Pons (tissue), 1 donor: ENCODE measurements at regions not wholly inside any gene's neighbourhood (a gene's known extent, or its start where the extent isn't known, plus 50 kb on each side); places are given as distances from the start of the nearest gene placed in this dataset.

Experiments used
- DNase-seq: peaks from one replicate; pipeline ENCODE4 v3.0.0-alpha.2; 2016; ENCODE audit warnings: low spot score

DNA sequence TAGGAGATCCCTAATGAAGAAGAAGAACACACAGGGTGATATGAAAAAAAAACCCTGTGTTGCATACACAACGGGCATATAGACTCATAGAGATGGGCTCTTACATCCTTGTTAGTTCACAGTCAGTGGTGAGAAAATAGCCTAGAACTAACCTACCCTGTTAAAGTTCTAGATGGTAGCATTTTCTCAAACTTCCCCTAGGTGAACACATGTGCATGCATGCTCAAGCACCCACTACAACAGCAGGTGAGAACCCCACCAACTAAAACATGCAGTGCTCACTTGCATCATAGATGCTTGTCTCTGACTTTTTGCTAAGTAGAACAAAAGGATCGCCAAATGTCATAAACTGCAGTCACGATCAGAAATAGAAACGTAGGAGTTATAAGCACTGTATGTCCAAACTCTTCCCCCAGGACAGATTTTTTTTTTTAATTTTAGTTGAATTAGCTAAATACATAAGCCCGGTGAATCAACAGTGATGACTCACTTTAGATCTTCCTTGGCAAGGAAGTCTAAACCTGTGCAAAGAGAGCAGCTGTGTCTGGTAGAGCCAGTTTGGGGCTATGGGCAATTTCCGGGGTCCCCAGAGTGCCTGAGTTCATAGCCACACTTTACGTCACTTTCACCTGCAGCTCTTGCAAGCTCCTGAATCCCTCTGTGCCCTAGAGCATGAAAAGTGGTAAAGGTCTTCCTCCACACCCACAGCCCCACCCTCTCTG is 96.2 kb upstream of the SEMA6D start:
- no peak for DNase-seq

DNA sequence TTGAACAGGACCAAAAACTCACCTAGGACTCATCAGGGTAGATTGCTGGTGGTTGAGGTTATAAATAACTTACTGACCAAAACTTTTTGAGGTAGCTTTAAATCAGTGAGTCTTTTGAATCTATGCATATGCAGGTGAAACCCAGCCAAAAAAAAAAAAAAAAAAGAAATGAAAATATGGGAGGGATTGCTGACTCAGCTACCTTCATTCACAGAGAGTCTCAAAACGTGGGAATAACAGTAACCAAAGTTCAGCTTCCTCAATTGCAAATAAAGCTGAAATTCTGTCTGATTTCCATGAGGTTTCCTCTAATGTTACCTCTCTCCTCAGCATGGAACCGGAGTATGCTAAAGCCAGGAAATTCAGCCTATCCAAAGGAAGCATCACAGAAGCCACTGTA is 95.2 kb upstream of the SEMA6D start:
- DNase-seq, result no peak

DNA sequence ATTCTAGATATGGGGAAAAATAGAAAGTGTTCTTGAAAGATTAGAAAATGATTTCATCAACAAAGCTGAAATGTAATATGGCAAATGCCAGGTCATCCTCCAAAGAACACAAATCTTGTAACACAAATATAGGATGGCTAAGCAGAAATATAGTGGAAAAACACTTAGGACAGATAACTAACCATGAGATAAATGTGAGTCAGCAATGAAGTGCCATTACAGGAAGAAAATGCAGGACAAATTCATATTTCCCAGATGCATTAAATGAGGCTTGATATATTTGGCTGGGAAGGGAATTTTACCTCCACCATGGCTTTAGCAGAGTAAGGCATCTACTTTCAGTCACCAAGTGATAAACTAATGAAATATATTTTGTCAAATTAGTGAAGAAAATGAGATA is 92.8 kb upstream of the SEMA6D start:
- DNase-seq, result no peak

DNA sequence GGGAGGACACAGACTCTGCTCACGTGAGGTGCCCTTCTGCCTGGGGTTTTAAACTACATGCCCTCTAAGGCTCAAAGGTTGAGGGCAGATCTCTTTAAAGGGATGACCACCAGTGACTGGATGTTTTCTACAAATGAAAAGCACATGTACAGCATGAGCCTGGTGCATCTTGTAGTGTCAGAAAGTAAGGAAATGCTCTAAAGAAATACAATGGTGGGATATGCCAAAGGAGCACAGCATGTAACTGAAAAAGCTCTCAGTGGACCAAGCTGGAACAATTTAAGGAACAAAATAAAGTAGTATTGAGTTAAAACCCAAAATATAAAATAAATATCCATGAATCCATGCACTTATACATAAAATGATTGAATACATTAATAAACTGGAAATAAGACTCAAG is 78.3 kb upstream of the SEMA6D start:
- DNase-seq, result no peak

DNA sequence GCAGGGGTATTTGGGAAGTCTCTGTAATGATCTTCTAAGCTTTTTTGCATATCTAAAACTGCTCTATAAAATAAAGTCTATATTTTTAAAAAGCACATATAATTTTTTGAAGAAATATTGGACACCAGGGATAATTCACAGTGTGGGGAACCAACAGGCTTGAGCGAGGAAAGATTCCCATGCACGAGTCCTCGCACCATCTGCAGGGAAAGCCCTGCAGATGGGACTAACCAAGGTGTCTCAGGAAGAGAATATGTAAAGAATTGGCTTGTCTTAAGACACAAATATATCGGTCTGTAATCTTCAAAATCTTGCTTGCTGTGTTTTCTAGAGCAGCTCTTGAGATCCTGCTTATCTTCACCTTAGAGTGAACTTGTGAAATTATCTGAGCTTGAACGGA is 77.2 kb upstream of the SEMA6D start:
- DNase-seq, result no peak

DNA sequence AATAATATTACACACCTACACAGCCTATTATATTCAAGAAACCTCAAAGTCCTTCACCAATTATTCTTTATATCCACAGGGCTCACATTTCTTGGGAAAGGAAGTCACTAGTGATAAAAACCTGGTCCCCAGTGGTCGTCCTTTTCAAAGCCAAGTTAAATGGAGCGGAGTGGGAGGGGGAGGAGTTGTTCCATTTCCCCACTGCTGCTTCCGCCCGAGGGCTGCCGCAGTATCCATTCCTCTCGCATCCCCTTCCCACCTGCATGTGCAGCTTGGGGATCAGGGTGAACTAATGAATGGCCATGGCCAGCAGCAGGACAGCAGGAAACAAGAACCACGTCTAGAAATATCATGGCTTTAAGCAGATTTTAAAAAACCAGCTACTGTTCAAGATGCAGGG is 76.4 kb upstream of the SEMA6D start:
- DNase-seq, result no peak

DNA sequence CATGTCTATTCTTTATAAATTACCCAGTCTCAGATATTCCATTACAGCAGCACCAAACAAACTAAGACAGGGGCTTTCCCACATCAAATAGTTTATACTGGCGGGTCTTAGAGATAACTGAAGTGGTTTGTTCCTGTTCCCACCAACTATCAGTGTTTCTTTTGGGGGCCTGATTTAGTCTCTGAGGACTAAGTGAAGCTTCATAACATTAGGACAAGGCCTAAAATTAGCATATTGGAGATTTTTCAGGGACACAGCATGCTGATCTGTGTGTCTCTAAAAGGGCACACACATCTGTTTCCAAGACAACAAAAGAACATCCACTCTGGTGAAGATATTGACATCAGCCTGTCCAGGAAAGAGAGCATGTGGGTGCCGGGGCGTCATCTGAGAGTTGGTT is 72.6 kb upstream of the SEMA6D start:
- no peak for DNase-seq

DNA sequence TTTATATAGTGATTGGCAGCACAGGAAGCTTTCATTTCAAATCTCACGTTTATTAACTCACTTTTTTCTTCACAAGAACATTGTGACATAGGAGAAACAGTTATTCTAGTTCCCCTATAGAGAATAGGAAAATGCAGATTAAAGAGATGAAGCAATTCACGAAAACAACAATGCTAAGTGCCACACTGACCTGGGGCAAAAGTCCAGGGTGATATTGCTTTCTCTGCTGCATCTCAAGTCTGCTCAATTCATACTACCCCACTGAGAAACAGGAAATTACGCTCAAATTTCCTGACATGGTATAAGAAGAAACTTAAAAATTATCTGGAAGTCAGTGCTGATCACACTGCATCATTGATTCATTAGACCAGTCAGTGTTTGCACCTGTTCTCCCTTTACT is 66.7 kb upstream of the SEMA6D start:
- no peak for DNase-seq

DNA sequence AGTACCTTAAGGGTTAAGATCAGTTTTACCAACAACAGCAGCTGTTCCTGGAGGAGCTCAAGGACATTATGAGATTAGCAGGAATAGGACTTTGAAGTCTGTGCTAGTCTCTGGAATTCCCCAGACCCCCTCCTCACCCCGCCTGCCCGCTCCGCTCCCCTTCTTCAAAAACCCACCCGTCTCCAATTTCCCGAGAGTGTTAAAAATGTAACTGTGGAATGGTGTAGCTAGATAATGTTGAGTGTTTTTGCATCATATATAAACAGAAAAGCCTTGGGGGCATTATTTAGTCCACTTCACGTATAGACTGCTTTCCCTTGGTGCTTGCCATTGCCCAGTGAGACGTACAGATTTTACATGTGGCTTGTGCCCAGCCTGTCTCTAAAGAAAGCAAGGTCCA is 65.0 kb upstream of the SEMA6D start:
- no peak for DNase-seq

DNA sequence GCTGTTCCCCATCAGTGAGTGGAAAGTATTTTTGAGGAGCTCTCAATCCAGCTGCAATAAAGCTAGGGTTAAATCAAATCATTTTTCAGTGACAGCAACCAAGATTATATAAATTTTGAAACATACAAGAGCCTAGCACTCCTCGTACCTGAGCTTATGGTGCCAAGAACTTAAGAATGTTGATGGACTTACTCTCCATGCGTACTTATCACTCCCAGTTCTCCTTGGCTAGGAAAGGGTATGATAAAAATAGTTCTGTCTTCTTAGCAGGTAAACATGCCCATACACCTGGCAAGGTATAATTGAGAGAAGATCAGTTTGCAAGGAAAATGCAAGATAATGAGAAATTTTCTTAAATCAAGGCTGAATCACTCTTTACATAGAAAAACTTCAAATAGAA is 64.5 kb upstream of the SEMA6D start:
- no peak for DNase-seq

DNA sequence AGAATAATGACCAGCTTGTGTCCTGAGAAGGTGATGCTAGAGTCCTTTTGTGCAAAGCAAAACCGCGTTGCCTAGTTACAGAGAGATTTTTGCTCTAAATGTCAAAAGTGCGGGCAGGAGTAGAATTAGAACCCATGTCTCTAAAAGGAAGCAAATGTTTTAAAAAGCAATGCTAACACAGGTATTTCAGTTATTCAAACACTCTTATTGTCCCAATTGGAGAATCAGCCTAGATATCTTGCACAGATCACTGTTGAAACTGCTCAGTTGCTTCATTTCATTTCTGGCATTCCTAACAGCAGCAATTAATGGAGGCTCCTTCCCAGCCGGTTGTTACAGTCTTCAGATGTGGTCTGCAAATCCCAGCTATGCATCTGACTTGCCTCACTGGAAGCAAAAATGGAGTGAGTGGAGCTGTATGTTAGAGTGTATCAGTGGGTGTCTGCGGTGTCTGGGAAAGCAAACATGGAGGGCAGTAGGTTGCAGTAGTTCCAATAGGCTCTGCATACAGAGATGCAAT is 55.6 kb upstream of the SEMA6D start:
- DNase-seq, result no peak

DNA sequence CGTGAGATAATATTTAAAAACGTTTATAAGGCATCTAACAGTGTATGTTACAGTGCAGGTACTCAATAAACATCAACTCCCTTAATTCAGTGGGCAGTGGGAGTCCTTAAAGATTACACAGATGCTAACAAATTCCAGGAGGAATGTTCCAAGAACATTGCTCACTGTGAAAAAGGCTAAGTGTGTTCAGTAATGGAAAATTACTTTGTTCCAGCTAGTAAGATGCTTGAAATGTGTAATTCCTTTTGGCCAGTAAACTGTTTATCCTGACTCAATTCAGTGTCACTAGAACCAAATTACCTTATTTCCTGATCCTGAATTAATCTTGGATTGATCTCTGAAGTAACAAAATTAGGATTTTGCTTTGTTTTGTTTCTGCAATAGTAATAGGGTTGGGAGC is 54.2 kb upstream of the SEMA6D start:
- no peak for DNase-seq
